Epithelial cell of esophagus (primary cell): ENCODE measurements at regions not wholly inside any gene's neighbourhood (a gene's known extent, or its start where the extent isn't known, plus 50 kb on each side); places are given as distances from the start of the nearest gene placed in this dataset.

Experiments used
- DNase-seq: peaks from one replicate; pipeline ENCODE4 v3.0.0; 2010; ENCODE audit warnings: low read depth
- H3K4me3 ChIP-seq: 2 replicates; pipeline ENCODE4 v1.5.1; 2011; ENCODE audit warnings: mild to moderate bottlenecking, low read length, control low read depth
- TF ChIP-seq, protein P1 (sequence below): IDR thresholded peaks from 2 replicates; pipeline ENCODE4 v1.5.1; 2011; ENCODE audit warnings: low read depth, mild to moderate bottlenecking, low read length, control low read depth, inconsistent platforms; ENCODE audit not compliant: insufficient read depth; ENCODE audit errors: missing control alignments

DNA sequence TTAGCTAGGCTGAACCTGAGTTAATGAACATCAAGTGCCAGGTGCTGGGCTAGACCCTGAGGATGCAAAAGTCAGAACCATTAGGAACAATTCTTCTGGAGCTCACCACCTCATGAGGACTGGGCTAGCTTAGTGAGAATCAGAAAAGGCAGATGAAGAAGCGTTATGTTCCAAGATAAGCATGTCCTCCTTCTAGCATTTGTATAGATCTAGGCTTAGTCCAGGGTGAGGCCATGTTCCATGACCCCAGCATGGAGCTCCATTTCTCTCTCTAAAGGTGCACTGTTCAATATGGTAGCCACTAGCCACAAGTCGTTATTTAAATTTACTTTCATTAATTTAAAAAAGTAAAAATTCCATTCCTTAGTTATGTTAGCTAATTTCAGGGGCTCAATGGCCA, 365.3 kb upstream of the CCL2 start:
- no peak overlapping the region for H3K4me3 ChIP-seq
- no peak for DNase-seq
- TF ChIP-seq, protein P1, sequence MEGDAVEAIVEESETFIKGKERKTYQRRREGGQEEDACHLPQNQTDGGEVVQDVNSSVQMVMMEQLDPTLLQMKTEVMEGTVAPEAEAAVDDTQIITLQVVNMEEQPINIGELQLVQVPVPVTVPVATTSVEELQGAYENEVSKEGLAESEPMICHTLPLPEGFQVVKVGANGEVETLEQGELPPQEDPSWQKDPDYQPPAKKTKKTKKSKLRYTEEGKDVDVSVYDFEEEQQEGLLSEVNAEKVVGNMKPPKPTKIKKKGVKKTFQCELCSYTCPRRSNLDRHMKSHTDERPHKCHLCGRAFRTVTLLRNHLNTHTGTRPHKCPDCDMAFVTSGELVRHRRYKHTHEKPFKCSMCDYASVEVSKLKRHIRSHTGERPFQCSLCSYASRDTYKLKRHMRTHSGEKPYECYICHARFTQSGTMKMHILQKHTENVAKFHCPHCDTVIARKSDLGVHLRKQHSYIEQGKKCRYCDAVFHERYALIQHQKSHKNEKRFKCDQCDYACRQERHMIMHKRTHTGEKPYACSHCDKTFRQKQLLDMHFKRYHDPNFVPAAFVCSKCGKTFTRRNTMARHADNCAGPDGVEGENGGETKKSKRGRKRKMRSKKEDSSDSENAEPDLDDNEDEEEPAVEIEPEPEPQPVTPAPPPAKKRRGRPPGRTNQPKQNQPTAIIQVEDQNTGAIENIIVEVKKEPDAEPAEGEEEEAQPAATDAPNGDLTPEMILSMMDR: no peak

DNA sequence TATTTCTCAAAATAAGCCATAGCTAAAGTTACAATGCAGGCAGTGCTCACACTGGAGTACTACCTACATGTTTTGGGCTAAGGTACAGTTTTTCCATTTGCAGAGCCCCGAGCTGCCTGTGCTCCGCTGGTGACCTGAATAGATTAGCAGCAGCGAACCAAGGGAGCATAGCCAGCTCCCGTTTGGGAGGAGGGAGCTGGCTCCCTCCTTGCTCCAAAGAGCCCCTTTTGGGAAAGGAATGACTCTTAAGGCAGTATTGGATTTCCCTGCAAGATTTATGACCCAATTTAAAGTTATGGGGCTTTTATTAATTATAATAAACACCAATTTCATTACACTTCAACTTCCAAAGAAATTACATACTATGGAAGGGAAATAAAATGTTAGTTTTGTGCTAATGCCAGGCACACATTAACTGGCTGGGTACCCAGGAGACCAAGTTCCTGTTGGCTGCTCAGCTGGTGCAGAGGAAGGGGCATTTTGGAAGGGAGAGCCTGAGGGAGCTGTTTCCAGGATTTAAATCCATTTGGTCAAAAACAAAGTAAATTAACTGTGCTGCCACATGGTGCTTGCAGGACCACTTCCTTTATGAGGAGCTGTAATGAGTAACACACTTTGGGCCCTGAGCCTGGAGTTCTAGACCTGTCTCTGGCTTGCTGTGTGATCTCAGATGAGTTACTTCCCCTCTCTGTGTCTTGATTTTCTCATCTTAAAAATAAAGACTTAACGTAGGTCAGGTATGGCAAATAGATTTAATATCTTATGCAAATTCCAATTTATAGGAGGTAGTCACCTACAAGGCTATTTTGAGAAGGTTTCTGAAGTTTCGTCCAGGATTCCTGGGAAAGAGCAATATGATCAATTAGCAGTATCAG, 362.1 kb upstream of the CCL2 start:
- H3K4me3 ChIP-seq: no peak overlapping the region
- DNase-seq: no peak
- TF ChIP-seq, protein P1: no peak

DNA sequence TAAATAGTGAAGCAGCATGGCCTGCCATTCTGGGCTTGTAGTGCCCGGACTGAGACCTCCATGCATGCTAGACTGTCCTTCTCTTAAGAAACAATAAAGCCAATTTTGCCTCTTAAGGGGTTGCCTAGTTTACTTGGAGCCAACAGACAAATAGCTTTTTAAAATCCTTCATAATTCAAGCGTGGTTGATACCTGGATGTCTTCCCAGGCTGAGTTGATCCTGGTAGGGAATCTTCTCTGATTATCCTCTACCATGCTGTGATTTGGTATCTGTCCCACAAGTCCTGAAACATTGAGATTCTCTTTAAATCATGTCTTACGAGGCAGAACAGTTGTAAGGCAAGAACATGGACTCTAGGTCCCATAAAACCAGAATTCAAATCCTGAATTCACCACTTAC, 359.6 kb upstream of the CCL2 start:
- TF ChIP-seq, protein P1: no peak
- no peak overlapping the region for H3K4me3 ChIP-seq
- no peak for DNase-seq

DNA sequence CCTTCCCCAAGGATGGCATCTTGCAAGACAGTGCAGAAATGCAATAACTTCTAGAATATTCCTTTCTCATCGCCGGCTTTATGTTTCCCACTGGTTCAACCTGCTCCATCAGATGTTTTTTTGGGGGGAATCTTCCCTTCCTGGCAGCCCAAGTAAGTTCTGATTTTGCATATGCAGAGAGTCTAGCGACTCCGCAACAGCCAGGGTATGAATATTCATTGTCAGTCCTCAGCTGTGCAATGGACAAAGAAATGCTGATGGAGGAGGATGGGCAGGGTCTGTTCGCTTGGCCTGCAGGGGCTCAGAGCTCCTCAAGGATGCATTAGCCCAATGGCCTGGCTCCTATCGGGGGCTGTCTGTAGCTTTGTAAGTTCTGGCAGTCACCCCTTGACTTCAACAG, 358.8 kb upstream of the CCL2 start:
- TF ChIP-seq, protein P1: no peak
- no peak for DNase-seq
- no peak overlapping the region for H3K4me3 ChIP-seq

DNA sequence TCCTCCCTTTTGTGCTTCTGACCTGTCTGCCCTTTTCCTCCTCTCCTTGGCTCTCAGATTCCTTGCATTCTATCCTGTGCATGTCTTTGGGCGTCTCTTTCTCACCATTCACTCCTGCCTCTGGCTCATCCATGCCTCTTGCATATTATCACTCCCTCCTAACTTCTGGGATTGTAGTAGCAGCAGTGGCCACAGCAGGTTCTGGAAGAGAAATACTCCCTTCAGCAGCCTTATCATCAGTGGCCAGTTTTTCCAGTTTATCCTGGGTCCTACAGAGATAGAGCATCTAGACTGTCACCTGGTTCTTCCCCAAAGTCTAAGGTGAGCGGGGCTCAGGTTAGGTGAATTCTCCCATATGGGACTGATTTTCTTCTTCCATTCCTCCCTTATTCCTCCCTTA, 354.0 kb upstream of the CCL2 start:
- TF ChIP-seq, protein P1: no peak
- DNase-seq: no peak
- H3K4me3 ChIP-seq: no peak overlapping the region

DNA sequence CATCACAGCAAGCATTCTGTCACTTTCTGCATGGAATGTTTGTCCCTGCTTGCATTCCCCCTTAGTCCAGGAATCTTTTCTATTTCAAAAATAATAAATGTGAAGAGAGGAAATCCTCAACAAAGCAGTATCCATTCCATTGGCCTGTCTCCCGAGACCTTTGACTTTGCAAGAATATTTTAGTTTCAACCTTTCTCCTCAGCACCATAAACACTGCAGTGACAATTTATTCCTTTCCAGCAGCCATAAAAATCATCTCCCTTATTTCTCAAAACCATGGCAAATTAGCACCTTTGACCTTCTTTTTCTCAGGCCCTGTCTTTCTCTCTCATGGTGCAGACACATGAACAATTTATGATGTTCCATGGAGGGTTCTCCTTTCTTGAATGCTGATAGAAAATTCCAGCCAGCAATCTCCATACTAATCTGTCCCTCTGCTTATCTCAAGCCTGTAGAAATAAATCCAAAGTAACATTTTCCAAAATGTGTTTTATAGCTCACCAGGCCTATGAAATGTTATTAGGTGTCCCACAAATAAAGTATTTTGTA, 352.1 kb upstream of the CCL2 start:
- DNase-seq: no peak
- TF ChIP-seq, protein P1: no peak
- H3K4me3 ChIP-seq: no peak overlapping the region
